Gastroesophageal sphincter (tissue), 3 donors: ENCODE measurements at regions not wholly inside any gene's neighbourhood (a gene's known extent, or its start where the extent isn't known, plus 50 kb on each side); places are given as distances from the start of the nearest gene placed in this dataset.

Experiments used
- CTCF ChIP-seq, 4 experiments: fragments of 200-600 bp in 2 of 4; fragments of 450-650 bp in 2 of 4; sonication (generic) in 1 of 4; IDR thresholded peaks; one replicate each; pipeline ENCODE4 v1.5.1; 2017 to 2019; ENCODE audit warnings: antibody characterized with exemption in 4 of 4, mild to moderate bottlenecking in 2 of 4, moderate library complexity in 2 of 4
- POLR2AphosphoS5 ChIP-seq: sonication (generic); formaldehyde crosslinking; IDR thresholded peaks from one replicate; pipeline ENCODE4 v1.6.1; 2017; ENCODE audit warnings: antibody characterized with exemption

- no peak for TF ChIP-seq CTCF (IDR thresholded peaks at IDR 0.05)
- TF ChIP-seq POLR2AphosphoS5: no peak
These were observed 443.2 kb upstream of the SPHKAP start for GRCh38 chr2:228624733-228625132.
